Adrenal gland (tissue), 9 donors: ENCODE measurements at regions not wholly inside any gene's neighbourhood (a gene's known extent, or its start where the extent isn't known, plus 50 kb on each side); places are given as distances from the start of the nearest gene placed in this dataset.

ENCODE experiments used
- DNase-seq, 7 donors: peaks; one replicate each; pipeline ENCODE4 v3.0.0-alpha.2; 2019 to 2020
- H3K27ac ChIP-seq, 5 donors: fragments of 200-600 bp; sonication (generic) in 4 of 5; 1 replicate in 3 of 5; 2 replicates in 2 of 5; pipeline versions ENCODE4 v1.5.1 to v1.8.0; 2016 to 2020; ENCODE audit warnings: mild to moderate bottlenecking in 1 of 5
- H3K27me3 ChIP-seq: fragments of 200-600 bp; 2 replicates; pipeline ENCODE4 v1.8.0; 2021
- H3K36me3 ChIP-seq, 2 donors: fragments of 200-600 bp; replicated peaks in 1 of 2; 1 replicate in 1 of 2; 2 replicates in 1 of 2; pipeline versions ENCODE4 v1.5.1 to v1.8.0; 2018 to 2022
- H3K4me1 ChIP-seq, 2 donors: fragments of 200-600 bp; replicated peaks in 1 of 2; 1 replicate in 1 of 2; 2 replicates in 1 of 2; pipeline versions ENCODE4 v1.5.1 to v1.8.0; 2018 to 2021
- H3K4me3 ChIP-seq, 4 donors: fragments of 200-600 bp; sonication (generic) in 3 of 4; one replicate each; pipeline ENCODE4 v1.5.1; 2016 to 2018
- H3K9me3 ChIP-seq, 3 donors: fragments of 200-600 bp; sonication (generic) in 1 of 3; replicated peaks in 1 of 3; 1 replicate in 2 of 3; 2 replicates in 1 of 3; pipeline versions ENCODE4 v1.5.1 to v1.8.0; 2016 to 2021
- POLR2A ChIP-seq, 2 donors: fragments of 450-650 bp; IDR thresholded peaks; one replicate each; pipeline ENCODE4 v1.6.1; 2017; ENCODE audit warnings: antibody characterized with exemption in 2 of 2, mild to moderate bottlenecking in 2 of 2, moderate library complexity in 1 of 2
- WGBS, 4 donors: extraction: QIAGEN DNeasy Blood & Tissue Kit in 2 of 4; methylation state at CpG; one replicate each; pipeline versions ENCODE4 v1.1.5 to v1.1.7; 2013 to 2017; 5-methylcytosine and 5-hydroxymethylcytosine counted together
- intact Hi-C, 2 donors: fragments of 100-400 bp; cut with DNase I; formaldehyde crosslinking; loops; one replicate each; pipeline versions ENCODE4 v1.14.1 to v1.15.0; 2022 to 2023
- TF ChIP-seq, protein P1 (sequence below), 6 experiments: fragments of 450-650 bp in 4 of 6; fragments of 200-600 bp in 2 of 6; sonication (generic) in 1 of 6; IDR thresholded peaks; 1 replicate in 5 of 6; 2 replicates in 1 of 6; pipeline versions ENCODE4 v1.5.1 to v1.8.0; 2016 to 2021; ENCODE audit warnings: antibody characterized with exemption in 6 of 6, mild to moderate bottlenecking in 2 of 6, moderate library complexity in 1 of 6
- donor health status: healthy with polysubstance abuse.
- donor health status: Bipolar disorder and iron deficiency.
- donor health status: DM: yes; HTN: yes; CAD: no.
- donor health status: DM: no; HTN: no; CAD: no.
- donor health status: DM: no; HTN: no; CAD: no.

DNA sequence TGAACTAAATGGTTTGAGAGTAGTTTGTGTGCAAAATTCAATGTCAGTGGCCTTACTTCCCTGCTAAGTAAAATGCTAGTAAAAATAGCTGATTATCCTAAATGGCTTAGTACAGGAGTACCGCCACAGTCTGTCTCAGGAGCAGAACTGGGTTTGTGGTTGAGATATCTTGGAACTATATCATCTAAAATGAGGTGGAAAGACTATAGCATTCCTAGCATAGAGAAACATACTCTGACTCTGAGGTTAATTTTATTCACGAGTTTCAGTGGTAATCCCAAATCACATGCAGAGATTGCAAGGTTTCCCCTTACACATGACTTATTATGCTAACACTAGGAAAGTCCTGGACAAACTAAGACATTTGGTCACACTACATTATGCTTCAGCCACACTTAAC lies 70.4 kb downstream of the OR13H1 start:
- no peak for DNase-seq
- H3K27me3 ChIP-seq, result peaks cover 15% of the 10 kb centered on the region
- TF ChIP-seq, protein P1, sequence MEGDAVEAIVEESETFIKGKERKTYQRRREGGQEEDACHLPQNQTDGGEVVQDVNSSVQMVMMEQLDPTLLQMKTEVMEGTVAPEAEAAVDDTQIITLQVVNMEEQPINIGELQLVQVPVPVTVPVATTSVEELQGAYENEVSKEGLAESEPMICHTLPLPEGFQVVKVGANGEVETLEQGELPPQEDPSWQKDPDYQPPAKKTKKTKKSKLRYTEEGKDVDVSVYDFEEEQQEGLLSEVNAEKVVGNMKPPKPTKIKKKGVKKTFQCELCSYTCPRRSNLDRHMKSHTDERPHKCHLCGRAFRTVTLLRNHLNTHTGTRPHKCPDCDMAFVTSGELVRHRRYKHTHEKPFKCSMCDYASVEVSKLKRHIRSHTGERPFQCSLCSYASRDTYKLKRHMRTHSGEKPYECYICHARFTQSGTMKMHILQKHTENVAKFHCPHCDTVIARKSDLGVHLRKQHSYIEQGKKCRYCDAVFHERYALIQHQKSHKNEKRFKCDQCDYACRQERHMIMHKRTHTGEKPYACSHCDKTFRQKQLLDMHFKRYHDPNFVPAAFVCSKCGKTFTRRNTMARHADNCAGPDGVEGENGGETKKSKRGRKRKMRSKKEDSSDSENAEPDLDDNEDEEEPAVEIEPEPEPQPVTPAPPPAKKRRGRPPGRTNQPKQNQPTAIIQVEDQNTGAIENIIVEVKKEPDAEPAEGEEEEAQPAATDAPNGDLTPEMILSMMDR (IDR thresholded peaks at IDR 0.05), result no peak
- no peak for TF ChIP-seq POLR2A (IDR thresholded peaks at IDR 0.05)
- intact Hi-C loops, result no loop called here
- no peaks in the 10 kb centered on the region for H3K9me3 ChIP-seq
- H3K4me3 ChIP-seq, result no peak overlapping the region
- H3K27ac ChIP-seq, result no peak overlapping the region
- H3K4me1 ChIP-seq, result no peaks in the 10 kb centered on the region
- WGBS, 4 donors, result 54 to 71% (median 68%) methylated on average over 2 of the region's 2 CpGs
- H3K36me3 ChIP-seq, result no peaks in the 10 kb centered on the region

- Histone ChIP-seq H3K36me3 (no peaks in the 10 kb centered on the region), H3K4me3 (no peak overlapping the region), H3K27ac (no peak overlapping the region), H3K4me1 (no peaks in the 10 kb centered on the region), H3K27me3 (peaks cover 15% of the 10 kb centered on the region), H3K9me3 (no peaks in the 10 kb centered on the region)
- DNase-seq, result no peak
- no peak for TF ChIP-seq POLR2A (IDR thresholded peaks at IDR 0.05)
- TF ChIP-seq, protein P1 (IDR thresholded peaks at IDR 0.05), result no peak
- 41 to 56% (median 44%) methylated on average over 3 of the region's 3 CpGs for WGBS, 4 donors
- intact Hi-C loops, result no loop called here
Observed at GRCh38 chrX:131617182-131617581, 73.3 kb downstream of the OR13H1 start.

- no peaks in the 10 kb centered on the region for H3K36me3 ChIP-seq
- H3K27me3 ChIP-seq, result no peaks in the 10 kb centered on the region
- H3K27ac ChIP-seq, result no peak overlapping the region
- TF ChIP-seq, protein P1 (IDR thresholded peaks at IDR 0.05), result no peak
- no peak for TF ChIP-seq POLR2A (IDR thresholded peaks at IDR 0.05)
- DNase-seq, result no peak
- no peaks in the 10 kb centered on the region for H3K9me3 ChIP-seq
- no peaks in the 10 kb centered on the region for H3K4me1 ChIP-seq
- no peak overlapping the region for H3K4me3 ChIP-seq
- WGBS, 4 donors, result 0 to 19% (median 11%) methylated on average over 1 of the region's 1 CpG
- intact Hi-C loops, result no loop called here
Observed at GRCh38 chrX:131621650-131622049, 77.8 kb downstream of the OR13H1 start.

GRCh38 chrX:131626681-131627296 lies 82.9 kb downstream of the OR13H1 start:
- H3K4me1 ChIP-seq, result no peaks in the 10 kb centered on the region
- no peaks in the 10 kb centered on the region for H3K9me3 ChIP-seq
- peaks cover 19% of the 10 kb centered on the region for H3K27me3 ChIP-seq
- no peak for DNase-seq
- H3K4me3 ChIP-seq, result no peak overlapping the region
- no peak overlapping the region for H3K27ac ChIP-seq
- intact Hi-C loops, result no loop called here
- 17 to 42% (median 25%) methylated on average over 3 of the region's 3 CpGs for WGBS, 4 donors
- H3K36me3 ChIP-seq, result no peaks in the 10 kb centered on the region
- TF ChIP-seq POLR2A (IDR thresholded peaks at IDR 0.05), result no peak
- TF ChIP-seq, protein P1 (IDR thresholded peaks at IDR 0.05), result peak in 1 of 6 experiments; percentile 20
